ENCODE measurements at regions not wholly inside any gene's neighbourhood (a gene's known extent, or its start where the extent isn't known, plus 50 kb on each side); places are given as distances from the start of the nearest gene placed in this dataset.

DNA sequence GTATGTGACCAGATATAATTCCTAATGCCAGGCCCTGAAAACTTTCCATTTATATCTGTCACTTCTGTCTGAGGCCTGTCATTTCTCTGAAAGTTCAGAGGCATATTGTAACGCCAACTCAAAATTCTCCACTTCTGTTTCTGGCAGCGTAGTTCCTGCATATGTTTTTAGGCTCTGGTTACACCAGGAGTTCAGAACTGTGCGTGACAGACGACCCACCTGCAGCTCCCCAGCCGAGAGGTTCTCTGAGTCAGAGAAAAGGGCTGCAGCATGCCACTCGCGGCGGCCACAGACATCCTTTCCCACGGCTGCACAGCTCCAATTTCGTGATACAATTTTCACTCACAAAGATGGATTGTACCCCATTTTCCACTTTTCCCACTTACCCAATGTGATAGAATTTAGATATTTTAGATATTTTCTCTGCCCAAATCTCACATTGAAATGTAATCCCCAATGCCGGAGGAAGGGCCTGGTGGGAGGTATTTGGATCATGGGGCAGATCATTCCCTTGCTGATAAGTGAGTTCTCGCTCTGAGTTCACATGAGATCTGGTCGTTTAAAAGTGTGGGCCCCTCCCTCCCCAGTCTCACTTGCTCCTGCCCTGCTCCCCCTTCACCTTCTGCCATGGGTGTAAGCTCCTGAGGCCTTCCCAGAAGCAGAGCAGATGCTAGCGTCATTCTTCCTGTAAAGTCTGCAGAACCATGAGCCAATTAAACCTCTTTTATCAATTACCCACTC lies 308.1 kb downstream of the LIG4 start:
- no peak for DNase-seq

- no peak for DNase-seq
Observed at GRCh38 chr13:107906131-107906530, 309.2 kb downstream of the LIG4 start.

- DNase-seq: no peak
Observed at GRCh38 chr13:107901996-107902562, 313.3 kb downstream of the LIG4 start.

DNA sequence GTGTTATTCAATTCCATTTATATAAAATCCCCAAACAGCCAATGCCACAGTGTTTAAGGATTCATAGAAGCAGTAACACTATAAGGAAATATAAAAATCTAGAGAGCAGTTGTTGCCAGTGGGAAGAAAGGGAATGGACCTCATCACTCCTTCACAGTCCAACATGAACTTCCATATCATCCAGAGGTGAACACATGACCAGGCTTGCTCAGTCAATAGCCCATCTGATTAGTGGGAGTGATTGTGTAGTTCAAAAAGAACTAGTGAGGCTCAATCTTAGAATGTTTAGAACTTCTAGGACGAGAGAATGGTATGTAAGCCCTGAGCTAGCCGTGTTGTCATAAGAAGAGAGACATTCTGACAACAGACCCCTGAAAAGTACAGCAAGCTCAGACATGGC lies 314.1 kb downstream of the LIG4 start:
- DNase-seq: no peak

- DNase-seq: no peak
Observed at GRCh38 chr13:107900775-107901174, 314.6 kb downstream of the LIG4 start.

DNA sequence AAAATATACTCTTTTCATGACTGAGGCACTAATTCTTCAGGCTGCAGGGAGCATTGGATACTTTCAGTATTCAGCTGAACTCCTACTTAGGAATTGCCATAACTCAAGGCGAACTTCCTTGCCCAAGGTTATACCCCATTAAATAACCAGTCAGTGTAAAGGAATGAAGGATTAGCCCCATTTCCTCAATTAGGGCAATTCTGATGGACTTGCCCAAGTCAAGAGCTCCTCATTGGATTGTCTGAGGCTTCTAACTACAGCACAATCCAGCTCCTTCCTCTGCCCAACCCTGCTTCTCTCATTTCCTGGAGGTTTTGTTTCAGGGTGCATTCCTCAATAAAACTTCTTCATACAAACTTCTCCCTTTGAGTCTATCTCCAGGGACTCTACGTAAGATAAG lies 329.2 kb downstream of the LIG4 start:
- DNase-seq: no peak

- DNase-seq: no peak
Observed at GRCh38 chr13:107884564-107884963, 330.8 kb downstream of the LIG4 start.

DNA sequence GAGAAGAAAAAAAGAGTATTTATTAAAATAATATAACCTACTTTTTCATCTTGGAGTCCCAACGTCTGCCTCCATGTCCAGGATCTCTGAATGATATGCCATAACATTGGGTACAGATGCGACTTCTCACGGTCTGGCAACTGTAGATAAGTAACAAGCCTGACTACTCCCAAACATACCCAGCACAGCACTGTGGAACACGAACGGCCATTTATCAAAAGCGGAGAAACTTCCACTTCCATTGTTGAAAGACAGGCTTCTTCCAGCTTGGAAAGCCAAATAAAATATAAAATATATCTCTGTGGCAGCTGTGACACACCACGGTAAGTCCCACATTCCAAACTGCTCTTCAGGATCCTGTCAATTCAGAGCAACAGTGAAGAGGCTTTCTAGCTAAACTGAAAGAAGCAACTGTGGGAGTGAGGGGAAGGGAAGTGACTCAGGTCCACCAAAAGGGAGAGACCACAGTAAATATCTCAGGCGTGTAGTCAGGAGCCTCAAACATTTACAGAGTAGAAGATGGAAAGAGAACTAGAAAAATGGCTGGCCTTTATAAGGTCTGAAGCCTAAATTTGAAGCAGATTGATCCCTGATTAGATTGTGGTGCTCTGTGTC lies 331.7 kb downstream of the LIG4 start:
- DNase-seq: no peak

DNA sequence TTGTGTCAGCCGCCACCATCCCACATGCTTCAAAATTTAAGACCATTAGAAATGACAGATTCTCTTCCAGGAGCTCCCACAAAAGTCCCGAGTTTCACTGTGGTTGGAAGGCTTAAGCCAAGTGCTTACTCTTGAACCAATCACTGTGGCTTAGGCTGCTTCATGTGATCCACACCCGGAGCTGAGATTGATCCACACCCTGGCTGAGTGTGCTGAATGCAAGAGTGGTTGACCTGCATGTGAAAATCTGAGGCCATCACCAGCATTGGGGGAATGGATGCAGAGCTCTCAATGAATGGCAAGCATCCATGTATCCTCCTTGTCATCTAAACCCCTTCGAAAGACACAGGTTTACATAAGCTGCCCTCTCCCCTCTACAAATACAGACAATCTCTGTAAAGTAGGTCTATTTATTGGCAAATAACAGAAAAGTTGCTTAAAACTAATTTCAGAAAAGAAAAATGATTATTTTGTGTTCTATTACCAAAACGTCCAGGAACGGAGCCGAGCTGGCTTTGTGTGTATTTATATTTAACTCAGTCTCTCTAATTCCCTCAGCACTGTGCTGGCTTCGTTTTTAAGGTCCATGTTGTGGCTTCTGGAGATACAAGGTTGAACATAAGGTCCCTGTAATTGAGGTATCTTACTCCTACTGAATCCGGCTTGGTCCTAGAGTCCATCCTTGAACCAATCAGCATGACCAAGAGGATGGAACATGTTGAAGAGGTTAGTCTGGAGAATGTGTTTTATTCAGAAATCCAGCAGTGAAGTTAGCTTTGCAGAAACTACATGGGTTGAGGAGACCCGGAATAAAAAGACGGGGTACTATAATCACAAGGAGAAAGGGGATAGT lies 332.4 kb downstream of the LIG4 start:
- no peak for DNase-seq

GRCh38 chr13:107881362-107881761 lies 334.0 kb downstream of the LIG4 start:
- DNase-seq: no peak

- DNase-seq: no peak
Observed at GRCh38 chr13:107874456-107874855, 340.9 kb downstream of the LIG4 start.

- no peak for DNase-seq
Observed at GRCh38 chr13:107873926-107874325, 341.4 kb downstream of the LIG4 start.

DNA sequence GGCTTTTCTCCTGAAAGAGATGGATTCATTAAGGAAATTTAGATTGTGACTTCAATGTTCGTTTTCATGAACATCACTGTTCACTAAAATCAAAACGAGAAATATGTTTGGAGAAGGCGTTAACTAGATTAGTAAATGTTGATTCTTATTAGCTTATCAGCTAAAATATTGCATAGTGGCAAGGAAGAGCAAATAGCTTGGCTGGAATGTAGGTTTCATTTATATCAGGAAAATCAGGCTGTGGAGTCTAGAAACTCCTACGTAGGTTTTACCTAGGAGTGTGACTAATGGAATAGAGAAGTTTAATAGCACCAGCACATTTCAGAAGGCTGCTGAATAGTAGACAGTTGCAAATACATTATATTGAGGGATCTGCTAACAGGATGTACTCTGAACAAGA lies 344.9 kb downstream of the LIG4 start:
- no peak for DNase-seq

- DNase-seq: peak; percentile 5
Observed at GRCh38 chr13:107867701-107868661, 347.4 kb downstream of the LIG4 start.

- DNase-seq: peak; percentile 10
Observed at GRCh38 chr13:107866941-107867623, 348.3 kb downstream of the LIG4 start.

DNA sequence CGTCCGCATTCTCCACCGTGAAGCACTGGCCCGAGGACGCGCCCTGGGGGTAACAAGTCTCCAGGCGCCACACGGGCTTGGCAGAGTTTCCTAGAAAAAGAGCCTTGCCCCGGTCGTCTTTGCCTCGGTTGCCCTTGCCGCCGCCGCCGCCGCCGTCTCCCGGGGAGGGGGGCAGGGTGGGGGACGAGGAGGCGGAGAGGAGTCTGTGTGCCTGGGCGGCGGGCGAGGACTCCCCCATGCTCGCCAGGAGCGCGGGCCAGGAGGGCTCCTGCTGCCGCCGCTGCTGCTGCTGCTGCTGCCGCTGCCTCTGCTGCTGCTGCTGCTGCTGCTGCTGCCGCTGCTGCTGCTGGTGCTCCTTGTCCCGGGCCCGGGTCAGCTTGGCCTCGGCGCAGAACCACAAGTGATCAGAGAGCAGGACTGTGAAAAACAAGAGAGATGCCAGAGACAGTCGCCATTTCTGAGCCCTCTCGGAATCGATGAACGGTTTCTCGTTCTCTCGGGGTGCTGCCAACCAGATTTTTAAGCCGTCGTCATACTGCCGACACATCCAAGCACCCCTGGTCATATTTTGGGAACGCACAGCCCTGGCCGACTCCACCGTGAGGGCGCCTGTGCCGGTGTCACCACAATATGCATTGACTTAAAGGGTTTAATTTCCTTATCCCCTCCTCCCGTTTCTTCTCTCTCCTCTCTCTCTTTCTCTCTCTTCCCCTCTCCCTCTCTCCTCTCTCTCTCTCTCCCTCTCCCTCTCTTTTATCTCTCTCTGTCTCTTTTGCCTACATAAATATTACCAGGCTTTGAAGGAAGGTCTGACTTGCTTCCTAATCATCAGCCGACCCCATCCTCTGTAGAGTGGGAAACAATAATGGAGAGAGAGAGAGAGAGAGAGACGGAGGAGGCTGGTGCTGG lies 349.1 kb downstream of the LIG4 start:
- DNase-seq: peak; percentile 5

GRCh38 chr13:107865643-107866031 lies 349.7 kb downstream of the LIG4 start:
- DNase-seq: no peak

- DNase-seq: no peak
Observed at GRCh38 chr13:107865318-107865575, 350.1 kb downstream of the LIG4 start.

DNA sequence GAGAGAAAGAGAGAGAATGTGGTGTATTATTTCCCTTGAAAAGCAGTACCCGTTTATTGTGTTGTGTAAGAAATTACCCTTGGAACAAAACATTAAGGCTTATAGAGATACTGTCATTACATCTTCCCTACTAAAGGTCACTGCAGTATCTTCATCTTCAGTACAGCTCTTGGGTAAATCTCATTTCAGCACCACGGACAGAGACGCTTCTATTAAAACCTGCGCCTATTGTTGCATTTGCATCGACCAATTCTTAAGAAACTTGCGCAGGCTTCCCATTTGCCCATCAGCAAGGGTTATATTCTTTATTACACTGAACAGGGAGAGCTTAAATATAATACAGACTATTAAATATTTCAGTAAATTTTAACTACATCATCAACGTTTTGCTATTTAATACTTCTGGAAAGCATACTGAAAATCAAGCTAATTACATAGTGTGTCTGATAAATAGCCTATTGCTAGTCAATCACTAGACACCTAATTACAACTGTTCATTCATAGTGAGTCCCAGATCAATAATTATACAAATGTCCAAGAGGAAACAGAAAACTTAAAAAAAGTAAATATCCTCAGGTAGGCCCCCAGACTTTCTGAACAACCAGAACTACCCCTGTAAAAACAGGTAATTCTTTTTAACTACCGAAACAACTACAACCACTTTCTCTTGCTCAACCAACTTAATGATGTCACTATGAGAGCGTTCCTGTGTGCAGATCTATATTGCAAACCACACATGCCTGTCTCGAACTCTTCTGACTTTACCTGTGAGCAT lies 350.6 kb downstream of the LIG4 start:
- no peak for DNase-seq

- no peak for DNase-seq
Observed at GRCh38 chr13:107860284-107860683, 355.1 kb downstream of the LIG4 start.

Measured in NCI-H2171 (cell line).